ENCODE measurements at regions not wholly inside any gene's neighbourhood (a gene's known extent, or its start where the extent isn't known, plus 50 kb on each side); places are given as distances from the start of the nearest gene placed in this dataset.

DNA sequence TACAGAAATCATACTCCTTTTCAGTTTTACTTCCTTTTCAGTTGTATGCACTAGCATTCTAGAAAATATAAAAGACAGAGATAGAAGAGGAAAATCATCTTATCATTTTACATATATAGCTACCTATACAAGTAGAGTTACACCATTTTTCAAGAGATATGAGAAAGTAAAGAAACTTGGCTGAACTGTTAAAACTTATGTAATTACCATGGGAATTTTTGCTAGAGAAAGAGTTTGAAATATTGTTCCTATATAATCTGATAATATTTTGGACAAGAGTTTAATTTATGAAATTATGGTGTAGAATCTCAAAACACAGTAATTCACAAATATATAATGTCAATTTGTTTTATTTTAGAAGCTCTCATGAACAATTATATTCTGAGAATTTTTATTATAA, 180.8 kb downstream of the PLPPR4 start:
- no peak overlapping the region for H3K4me3 ChIP-seq (ENCODE audit: low read depth, low read length)

DNA sequence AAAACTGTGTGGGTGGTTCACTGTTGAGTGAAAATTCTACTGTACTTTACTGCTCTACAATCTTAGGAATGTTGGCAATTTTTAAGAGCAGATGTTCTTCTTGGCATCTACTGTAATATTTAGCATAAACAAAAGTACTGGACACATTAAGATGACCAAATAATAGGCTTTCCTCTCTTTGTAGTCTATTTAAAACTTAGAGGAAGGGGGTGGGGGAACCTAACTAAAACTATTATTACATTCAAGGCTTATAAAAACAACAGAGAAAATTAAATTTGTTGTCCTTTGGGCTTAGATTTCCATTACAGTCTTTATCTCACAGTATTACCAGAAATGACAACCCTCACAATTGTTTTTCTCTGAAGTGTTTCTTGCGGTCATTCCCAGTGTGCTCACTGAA, 181.2 kb downstream of the PLPPR4 start:
- peak; percentile 72 for DNase-seq (ENCODE audit: low read depth)
- TF ChIP-seq, protein P1, sequence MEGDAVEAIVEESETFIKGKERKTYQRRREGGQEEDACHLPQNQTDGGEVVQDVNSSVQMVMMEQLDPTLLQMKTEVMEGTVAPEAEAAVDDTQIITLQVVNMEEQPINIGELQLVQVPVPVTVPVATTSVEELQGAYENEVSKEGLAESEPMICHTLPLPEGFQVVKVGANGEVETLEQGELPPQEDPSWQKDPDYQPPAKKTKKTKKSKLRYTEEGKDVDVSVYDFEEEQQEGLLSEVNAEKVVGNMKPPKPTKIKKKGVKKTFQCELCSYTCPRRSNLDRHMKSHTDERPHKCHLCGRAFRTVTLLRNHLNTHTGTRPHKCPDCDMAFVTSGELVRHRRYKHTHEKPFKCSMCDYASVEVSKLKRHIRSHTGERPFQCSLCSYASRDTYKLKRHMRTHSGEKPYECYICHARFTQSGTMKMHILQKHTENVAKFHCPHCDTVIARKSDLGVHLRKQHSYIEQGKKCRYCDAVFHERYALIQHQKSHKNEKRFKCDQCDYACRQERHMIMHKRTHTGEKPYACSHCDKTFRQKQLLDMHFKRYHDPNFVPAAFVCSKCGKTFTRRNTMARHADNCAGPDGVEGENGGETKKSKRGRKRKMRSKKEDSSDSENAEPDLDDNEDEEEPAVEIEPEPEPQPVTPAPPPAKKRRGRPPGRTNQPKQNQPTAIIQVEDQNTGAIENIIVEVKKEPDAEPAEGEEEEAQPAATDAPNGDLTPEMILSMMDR (IDR thresholded peaks at IDR 0.05; ENCODE audit: insufficient read depth, low read length): no peak

More for the DNA sequence above, 180.8 kb downstream of the PLPPR4 start:
- TF ChIP-seq, protein P1 (IDR thresholded peaks at IDR 0.05; ENCODE audit: insufficient read depth, low read length): no peak
- DNase-seq (ENCODE audit: low read depth): no peak

DNA sequence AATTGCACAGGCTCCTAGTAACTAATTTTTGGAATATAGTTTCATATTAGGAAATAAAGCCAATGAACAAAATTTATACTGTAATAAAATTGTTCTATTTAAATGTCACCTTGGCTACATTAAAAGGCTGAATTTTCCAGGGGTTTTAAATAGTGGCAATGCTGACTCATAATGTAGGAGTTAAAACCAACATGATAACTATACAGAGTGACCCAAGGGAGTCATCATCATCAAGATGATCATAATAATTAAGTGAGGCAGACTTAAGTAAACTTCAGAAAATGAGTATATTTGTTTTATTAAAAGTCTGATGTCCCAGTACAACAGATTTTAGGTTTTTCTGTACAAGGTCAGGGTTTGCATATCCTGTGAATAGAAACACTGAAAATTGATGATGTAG, 183.4 kb downstream of the PLPPR4 start:
- TF ChIP-seq, protein P1 (IDR thresholded peaks at IDR 0.05; ENCODE audit: insufficient read depth, low read length): no peak
- no peak overlapping the region for H3K4me3 ChIP-seq (ENCODE audit: low read depth, low read length)
- no peak for DNase-seq (ENCODE audit: low read depth)

More for the DNA sequence above, 181.2 kb downstream of the PLPPR4 start:
- no peak overlapping the region for H3K4me3 ChIP-seq (ENCODE audit: low read depth, low read length)

DNA sequence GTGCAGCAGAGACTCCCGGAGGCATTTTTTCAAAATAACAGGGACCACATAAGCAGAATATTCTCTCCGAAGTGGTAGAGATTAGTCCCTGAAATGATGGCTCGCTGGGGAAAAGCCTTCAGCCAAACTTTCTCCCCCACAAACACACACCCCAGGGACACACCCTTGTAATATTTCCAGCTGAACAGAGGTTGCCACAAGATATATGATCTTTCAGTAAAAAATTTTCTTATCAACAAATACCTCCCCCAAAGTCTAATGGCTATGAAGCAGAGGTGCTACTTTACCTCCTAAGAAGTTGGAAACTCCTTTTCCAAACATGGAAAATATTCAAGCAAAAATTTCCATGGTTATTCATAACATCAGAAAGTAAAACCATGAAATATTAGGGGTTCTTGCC, 190.2 kb upstream of the PALMD start:
- H3K4me3 ChIP-seq (ENCODE audit: low read depth, low read length): no peak overlapping the region
- TF ChIP-seq, protein P1 (IDR thresholded peaks at IDR 0.05; ENCODE audit: insufficient read depth, low read length): no peak
- DNase-seq (ENCODE audit: low read depth): no peak

DNA sequence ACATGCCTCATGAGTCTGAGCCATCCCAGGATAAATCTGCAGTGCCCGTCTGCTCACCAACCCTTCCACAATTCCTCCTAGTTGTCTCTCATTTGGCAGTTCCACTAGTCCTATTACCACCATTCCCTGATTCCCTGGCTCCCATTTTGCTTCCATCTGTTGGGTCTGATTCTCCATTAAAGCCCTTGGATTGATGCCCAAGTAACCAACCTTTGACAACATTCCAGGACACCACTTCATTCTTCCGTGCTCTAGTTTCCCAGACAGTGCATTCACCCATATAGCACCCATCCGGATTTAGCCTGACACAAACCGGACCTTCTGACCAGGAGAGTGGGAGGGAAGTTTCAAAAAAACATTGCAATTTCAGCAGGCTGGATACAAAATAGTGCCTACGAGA, 189.4 kb upstream of the PALMD start:
- TF ChIP-seq, protein P1 (IDR thresholded peaks at IDR 0.05; ENCODE audit: insufficient read depth, low read length): no peak
- no peak overlapping the region for H3K4me3 ChIP-seq (ENCODE audit: low read depth, low read length)
- DNase-seq (ENCODE audit: low read depth): no peak

DNA sequence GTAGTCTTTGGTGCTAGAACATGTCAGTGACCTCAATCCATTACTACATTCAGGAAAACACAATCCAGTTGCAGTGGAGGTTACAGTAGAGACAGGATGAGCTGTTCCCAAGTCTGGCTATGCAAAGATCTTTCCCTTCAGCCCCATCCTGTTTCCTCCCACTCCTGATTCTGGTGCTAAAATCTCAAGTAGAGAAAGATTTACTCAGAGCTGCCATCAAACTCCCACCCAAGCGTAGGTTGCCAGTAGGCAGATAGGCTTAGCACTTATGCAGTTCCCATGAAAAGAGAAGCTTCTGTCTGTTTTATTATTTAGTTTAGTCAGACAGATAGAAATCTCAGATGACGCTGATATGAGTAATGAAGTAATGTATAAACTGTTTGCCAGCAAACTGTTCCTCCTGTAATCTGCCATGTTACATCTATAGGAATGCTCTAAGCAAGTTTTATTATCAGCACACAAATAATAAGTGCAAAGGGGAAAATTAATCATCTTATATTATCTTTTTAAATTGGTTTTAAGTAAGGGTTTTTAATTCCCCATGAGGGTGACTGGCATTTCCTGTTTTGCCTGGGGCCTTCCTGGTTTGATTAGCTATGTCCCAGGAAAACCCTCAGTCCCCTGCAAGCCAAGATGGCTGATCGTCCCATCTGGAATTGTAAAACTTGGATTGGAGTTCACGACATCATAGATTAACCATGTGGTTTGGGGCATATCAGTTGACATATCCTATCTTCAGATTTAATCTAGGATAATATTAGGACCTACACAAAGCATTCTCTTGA, 188.3 kb upstream of the PALMD start:
- TF ChIP-seq, protein P1 (IDR thresholded peaks at IDR 0.05; ENCODE audit: insufficient read depth, low read length): no peak
- no peak overlapping the region for H3K4me3 ChIP-seq (ENCODE audit: low read depth, low read length)
- peak; percentile 33 for DNase-seq (ENCODE audit: low read depth)

DNA sequence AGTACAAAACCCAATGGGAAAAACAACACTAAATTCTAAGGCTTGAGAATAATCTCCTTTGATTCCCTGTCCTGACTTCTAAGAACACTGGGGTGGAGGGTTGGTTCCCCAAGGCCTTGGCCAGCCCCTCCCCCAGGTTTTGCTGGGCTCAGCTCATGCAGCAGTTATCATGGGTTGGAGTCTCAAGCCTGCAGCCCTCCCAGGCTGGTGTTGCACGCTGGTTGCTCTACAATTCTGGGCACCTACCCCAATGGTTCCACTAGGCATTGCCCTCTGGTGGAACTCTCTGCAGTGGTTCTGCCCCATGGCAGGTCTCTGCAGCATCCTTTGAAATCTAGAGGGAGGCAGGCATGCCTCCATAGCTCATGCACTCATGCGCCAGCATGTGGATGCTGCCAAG, 184.4 kb upstream of the PALMD start:
- TF ChIP-seq, protein P1 (IDR thresholded peaks at IDR 0.05; ENCODE audit: insufficient read depth, low read length): no peak
- no peak for DNase-seq (ENCODE audit: low read depth)
- no peak overlapping the region for H3K4me3 ChIP-seq (ENCODE audit: low read depth, low read length)
